ENCODE measurements at regions not wholly inside any gene's neighbourhood (a gene's known extent, or its start where the extent isn't known, plus 50 kb on each side); places are given as distances from the start of the nearest gene placed in this dataset.

DNA sequence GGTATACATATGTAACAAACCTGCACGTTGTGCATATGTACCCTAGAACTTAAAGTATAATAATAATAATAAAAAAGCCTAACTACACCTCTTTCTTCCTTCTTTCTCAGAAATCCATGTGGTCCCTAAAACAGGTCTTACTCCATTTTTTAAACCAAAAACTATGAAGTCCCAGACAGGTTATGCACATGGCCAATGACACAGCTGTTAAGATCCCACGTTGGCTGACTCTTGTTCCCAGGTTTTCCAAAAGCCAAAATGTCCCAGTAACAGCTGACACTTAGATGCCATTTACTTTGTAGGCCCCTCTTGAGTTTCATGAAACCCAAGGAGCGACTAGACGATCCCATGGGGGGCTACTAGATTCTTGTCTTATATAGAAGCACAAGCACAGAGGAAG lies 97.0 kb downstream of the KCNF1 start:
- TF ChIP-seq POLR2A (IDR thresholded peaks at IDR 0.05) = no peak
- TF ChIP-seq, protein P1, sequence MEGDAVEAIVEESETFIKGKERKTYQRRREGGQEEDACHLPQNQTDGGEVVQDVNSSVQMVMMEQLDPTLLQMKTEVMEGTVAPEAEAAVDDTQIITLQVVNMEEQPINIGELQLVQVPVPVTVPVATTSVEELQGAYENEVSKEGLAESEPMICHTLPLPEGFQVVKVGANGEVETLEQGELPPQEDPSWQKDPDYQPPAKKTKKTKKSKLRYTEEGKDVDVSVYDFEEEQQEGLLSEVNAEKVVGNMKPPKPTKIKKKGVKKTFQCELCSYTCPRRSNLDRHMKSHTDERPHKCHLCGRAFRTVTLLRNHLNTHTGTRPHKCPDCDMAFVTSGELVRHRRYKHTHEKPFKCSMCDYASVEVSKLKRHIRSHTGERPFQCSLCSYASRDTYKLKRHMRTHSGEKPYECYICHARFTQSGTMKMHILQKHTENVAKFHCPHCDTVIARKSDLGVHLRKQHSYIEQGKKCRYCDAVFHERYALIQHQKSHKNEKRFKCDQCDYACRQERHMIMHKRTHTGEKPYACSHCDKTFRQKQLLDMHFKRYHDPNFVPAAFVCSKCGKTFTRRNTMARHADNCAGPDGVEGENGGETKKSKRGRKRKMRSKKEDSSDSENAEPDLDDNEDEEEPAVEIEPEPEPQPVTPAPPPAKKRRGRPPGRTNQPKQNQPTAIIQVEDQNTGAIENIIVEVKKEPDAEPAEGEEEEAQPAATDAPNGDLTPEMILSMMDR (IDR thresholded peaks at IDR 0.05) = no peak

All from ovary (tissue), 3 donors.